NCI-H1092 treated with DMSO at 0.1 percent for 48 hours (cell line): ENCODE measurements at regions not wholly inside any gene's neighbourhood (a gene's known extent, or its start where the extent isn't known, plus 50 kb on each side); places are given as distances from the start of the nearest gene placed in this dataset.
"Not testable (repeated sequence)": the region's sequence is repeated elsewhere in the genome, so short reads cannot be mapped to it uniquely, and the experiment has no call there.

ENCODE experiments used
- DNase-seq: peaks from one replicate; lab custom pipeline; 2025; lab: John Stamatoyannopoulos, UW

DNA sequence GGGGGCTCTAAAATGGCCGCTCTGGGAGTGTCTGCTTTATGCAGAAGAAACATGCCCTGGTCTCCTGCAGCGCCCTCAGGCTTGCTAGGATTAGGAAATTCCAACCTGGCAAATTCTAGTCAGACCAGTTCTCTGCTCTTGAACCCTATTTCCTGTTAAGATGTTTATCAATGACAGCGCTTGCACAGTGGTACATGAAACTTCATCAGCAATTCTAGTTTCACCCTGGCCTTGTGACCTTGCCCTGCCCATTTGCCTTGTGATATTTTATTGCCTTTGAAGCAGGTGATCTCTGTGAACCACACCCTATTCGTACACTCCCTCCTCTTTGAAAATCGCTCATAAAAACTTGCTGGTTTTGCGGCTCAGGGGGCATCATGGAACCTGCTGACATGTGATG lies 1184.0 kb downstream of the JRKL start:
- DNase-seq: not testable (repeated sequence)

DNA sequence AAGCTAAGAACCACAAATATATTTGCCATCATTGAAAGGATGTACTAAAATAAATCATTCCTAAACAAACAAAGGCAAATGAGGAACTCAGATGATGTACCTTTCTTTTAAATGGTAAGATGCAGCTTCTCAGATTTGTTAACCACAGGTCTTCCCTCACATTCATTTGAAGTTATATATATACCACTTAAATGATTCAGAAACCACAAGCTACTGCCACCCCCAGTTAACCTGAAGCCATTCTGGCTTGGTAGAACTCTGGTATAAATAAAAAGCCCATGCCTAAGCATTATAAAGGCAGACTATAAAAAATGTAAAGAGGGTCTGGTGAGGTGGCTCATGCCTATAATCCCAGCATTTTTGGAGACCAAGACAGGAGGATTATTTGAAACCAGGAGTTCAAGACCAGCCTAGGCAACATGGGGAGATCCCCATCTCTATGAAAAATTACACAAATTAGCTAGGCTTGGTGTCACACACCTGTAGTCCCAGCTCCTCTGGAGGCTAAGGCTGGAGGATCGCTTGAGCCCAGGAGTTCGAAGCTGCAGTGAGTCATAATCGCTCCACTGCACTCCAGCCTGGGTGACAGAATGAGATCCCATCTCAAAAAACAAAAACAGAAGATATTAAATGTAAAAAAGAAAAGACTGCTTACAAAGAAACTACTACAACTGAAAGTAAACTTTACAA lies 1185.3 kb downstream of the JRKL start:
- no peak for DNase-seq

DNA sequence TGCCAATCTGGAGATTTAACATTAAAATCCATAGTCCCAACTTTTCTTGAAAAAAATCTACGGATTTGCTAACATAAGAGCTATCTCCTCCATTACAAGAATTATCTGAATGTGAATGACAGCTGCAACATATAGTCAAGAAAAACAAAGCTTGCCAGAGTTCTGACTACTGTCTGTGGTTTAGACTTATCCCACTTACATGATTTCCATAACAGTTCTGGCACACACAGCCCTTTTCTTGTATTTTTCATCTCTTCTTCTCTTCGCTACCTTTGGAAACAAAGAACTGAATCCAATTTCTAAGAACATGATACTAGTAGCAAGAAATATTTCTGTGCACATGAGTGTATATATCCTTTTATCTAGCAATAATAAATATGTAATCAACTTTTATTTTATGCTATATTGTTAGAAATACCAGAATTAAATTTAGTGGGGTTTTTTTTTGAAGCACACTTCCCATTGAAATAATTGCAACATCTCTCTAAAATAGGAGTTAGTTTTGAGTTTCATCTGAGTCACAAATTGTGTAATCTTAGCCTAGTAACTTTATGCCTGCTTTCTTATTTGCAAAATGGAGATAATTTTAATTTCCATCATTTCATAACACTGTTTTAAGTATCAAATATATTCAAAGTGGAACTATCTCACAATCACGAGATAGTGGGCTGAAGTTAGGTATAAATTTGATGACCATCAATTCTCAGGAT lies 1217.6 kb downstream of the JRKL start:
- no peak for DNase-seq

DNA sequence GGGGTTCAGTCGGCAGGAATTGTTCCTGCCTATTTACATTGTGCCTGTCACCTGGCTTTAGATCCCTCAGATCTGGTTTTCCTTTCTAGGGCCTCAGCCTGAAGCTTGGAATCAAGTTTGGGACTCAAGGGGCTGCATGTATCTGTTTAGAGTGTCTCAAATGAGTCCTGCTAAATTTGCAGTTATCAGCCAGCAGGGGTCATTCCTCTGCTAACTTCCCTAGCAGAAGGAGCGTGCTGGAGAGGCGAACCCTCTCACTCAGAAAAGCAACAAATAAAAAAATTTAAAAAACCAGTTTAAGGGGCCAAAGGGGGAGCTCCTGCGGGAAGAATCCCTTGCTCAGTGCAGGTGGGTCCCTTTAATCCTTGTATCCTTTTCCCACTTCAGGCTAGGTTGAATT lies 1220.2 kb downstream of the JRKL start:
- DNase-seq: no peak

- DNase-seq: no peak
Measured at GRCh38 chr11:97610854-97611253, 1221.0 kb downstream of the JRKL start.

- no peak for DNase-seq
Measured at GRCh38 chr11:97611345-97611744, 1221.5 kb downstream of the JRKL start.

DNA sequence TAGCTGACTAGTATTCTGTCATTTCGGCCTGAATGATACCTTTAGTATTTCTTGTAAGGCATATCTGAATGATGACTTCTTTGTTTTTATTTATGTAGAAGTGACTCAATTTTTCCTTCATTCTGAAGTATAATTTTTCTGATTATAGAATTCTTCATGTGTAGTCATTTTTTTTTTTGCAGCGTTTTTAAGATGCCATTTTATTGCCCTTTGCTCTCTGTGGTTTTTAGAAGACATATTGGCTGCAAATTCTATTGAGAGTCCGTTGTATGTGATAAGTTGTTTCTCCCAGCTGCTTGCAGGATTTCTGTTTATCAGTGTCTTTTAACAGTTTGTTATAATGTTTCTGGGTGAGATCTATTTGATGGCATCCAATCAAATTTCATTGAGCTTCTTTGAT lies 1224.8 kb downstream of the JRKL start:
- DNase-seq: no peak

DNA sequence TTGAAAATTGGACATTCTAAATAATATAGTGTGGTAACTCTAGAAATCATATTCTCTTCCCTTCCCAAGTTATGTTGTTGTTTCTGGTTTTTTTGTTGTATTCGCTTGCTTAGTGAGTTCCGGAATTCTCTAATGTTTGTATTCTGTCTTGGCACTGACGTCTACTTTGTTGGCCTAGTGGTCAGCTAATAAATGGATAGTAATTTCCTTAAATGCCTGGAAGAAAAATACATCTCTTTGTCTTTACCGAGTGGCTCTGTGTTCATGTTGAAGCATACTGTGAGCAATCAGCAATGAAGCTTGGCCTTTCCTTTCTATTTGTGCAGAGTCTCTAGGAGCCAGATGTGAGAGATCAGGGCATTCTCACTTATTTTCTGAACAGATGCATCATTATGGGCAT lies 1225.7 kb downstream of the JRKL start:
- no peak for DNase-seq

GRCh38 chr11:97617031-97617430 lies 1227.2 kb downstream of the JRKL start:
- no peak for DNase-seq

DNA sequence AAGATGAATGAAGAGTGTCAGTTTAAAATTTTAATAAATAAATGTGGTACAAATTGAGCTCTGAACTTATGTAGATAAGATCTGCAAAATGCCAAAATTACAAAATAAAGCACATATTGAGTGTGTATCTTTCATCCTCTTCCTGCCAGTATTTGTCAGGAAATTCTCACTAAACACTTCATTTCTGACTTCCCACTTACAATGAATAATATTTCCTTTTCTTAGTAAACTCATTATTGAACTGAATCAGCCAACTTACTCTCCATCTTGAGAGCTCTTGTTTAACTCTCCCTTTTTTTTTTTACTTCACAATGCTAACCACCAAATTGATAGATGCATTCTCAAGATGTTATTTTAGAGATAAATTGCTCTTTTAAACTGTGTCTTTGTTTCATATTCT lies 1230.2 kb downstream of the JRKL start:
- no peak for DNase-seq

DNA sequence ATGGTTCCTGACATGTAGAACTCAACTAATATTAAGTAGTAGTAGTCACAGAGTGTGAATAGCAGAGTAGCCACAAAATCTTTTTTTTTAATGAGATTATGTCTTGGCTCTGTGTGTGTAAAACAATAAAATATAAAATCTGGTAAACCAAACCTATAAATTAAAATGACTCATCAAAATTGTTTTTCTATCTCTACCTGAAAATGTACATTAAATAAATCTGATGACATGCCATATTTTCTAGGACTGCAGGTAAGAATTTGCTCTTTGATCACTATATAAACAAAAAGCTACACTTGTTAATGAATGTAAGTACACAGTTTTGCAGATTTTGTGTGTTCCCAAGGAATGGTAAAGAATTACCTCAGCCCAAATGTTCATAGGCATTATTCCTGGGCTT lies 1231.5 kb downstream of the JRKL start:
- DNase-seq: no peak

DNA sequence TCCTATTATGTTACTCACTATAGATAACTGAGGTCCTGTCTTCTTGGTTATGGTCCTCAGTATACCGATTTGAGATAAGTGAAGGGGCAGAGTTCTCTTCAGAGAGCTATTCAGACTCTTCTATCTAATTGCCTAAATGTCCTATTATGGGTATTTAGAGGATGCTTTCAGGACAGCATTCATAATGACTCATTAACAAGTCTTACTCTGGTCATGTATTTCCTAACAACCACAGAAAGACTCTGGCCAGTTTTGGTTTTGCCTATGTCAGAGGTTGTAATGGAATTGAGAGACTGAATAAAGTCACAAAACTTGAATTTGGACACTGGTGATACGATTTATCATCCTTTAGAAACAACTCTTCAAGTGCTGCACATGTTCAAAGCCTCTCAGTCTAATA lies 1233.0 kb downstream of the JRKL start:
- no peak for DNase-seq

DNA sequence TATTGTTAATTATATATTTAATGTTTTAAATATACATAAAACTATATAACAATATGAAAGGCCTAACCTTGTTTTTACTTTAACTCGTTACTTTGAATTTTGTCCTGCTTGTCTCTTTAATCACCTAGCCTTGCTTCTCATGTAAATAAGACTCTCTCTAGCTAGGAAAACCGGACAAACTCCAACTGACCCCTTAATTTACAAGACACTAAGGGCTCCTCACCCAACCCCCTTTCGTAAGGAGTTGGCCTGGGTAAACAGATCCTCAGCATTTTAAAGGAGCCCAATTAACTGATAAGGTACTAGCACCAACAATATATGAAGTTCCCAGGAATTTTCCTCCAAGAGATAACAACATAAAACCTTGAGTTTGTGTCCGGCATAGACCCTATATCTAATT lies 1246.9 kb downstream of the JRKL start:
- DNase-seq: not testable (repeated sequence)

- DNase-seq: no peak
Measured at GRCh38 chr11:97637701-97638100, 1247.9 kb downstream of the JRKL start.

DNA sequence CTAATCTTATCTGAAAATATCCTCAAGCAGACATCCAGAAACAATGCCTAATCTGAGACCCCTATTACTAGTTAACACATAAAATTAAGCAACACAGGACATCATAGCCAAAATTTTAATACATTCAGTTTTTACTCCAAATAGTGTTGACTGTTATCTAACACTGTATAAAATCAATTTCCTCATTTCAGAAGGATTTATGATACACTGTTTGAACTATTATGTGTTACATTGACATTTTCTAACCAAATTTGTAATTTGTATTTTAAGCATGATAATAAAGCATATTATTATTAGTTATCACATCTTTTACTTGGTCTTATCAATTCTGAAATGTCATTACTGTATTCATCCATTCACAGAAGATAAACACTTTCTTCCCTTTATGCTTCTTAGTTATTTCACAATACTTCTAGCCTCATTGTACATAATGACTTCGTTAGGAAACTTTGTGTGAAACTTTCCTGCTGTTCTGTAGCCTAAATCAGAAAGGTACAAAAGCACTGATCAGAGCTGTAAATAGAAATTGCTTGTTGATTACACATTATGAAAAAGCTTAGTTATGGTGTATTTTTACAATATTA lies 1248.9 kb downstream of the JRKL start:
- DNase-seq: no peak

DNA sequence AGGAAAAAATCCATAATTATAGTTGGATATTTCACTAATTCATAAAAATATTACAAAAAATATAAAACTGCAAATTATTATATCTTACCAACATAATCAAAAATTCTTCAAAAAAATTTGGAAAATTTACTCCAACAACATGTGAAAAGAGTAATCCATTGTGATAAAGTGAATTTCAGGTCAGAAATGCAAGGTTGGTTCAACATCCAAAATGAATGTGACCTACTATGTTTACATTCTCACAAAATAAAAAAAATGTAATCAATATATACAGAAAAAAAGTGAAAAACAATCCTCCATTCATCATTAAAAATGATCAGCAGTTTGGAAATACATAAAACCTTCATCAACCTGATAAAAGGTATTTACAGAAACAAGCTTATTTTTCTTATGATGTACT lies 1252.2 kb downstream of the JRKL start:
- DNase-seq: no peak

GRCh38 chr11:97645736-97646135 lies 1255.9 kb downstream of the JRKL start:
- no peak for DNase-seq

GRCh38 chr11:97656356-97656755 lies 1266.5 kb downstream of the JRKL start:
- no peak for DNase-seq

DNA sequence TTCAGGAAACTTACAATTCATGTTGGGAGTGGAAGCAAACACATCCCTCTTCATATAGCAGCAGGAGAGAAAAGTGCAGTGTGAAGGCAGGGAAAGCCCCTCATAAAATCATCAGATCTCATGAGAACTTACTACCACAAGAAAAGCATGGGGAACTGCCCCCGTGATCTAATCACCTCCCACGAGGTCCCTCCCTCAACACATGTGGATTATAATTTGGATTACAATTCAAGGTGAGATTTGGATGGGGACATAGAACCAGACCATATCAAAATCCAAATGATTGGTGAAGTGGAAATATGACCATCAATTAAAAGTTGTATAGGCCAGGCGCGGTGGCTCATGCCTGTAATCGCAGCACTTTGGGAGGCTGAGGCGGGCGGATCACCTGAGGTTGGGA lies 1268.0 kb downstream of the JRKL start:
- DNase-seq: no peak

GRCh38 chr11:97667057-97667456 lies 1277.2 kb downstream of the JRKL start:
- DNase-seq: no peak

DNA sequence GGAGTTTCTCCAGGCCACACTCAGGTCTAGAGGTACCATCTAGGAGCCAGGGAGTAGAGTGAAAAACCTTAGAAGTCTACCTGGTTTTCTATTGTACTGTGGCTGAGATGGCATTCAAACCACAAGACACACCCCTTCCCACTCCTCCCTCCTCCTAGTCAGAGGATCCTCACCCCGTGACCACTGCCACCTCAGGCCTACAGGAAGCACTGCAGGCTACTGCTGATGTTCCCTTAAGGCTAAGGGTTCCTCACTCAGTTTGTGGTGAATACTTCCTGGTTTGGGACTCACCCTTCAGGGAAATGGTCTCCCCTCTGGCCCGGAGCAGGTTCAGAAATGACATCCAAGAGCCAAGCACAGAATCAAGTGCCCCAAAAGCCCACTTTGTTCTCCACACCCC lies 1293.9 kb downstream of the JRKL start:
- no peak for DNase-seq

- no peak for DNase-seq
Measured at GRCh38 chr11:97684486-97685439, 1295.0 kb downstream of the JRKL start.
